ENCODE measurements at regions not wholly inside any gene's neighbourhood (a gene's known extent, or its start where the extent isn't known, plus 50 kb on each side); places are given as distances from the start of the nearest gene placed in this dataset.

DNA sequence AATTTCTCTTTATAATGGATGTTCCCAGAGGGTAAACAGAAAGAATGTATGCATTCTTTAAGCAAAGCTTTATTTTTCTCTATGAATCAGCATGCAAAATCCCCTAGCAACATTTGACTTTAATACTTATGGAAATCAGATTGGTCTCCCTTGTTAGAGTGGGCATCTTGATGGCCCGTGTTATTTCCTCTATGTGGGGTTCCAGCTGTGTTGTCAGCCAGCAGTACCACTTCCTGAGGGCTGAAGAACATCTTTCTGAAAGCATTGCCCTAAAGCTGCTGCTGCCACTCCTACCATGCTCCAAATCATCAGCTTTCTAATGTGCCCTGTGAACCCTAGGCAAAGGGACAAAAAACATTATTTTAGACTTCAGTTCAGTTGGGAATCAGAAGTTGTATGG, 70.4 kb upstream of the HECTD2 start:
- TF ChIP-seq, protein P1, sequence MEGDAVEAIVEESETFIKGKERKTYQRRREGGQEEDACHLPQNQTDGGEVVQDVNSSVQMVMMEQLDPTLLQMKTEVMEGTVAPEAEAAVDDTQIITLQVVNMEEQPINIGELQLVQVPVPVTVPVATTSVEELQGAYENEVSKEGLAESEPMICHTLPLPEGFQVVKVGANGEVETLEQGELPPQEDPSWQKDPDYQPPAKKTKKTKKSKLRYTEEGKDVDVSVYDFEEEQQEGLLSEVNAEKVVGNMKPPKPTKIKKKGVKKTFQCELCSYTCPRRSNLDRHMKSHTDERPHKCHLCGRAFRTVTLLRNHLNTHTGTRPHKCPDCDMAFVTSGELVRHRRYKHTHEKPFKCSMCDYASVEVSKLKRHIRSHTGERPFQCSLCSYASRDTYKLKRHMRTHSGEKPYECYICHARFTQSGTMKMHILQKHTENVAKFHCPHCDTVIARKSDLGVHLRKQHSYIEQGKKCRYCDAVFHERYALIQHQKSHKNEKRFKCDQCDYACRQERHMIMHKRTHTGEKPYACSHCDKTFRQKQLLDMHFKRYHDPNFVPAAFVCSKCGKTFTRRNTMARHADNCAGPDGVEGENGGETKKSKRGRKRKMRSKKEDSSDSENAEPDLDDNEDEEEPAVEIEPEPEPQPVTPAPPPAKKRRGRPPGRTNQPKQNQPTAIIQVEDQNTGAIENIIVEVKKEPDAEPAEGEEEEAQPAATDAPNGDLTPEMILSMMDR (IDR thresholded peaks at IDR 0.05; ENCODE audit: low read depth, low read length) = no peak
- TF ChIP-seq POLR2A (IDR thresholded peaks at IDR 0.05; ENCODE audit: extremely low read depth, insufficient read length) = no peak
